A549 (cell line): ENCODE measurements at regions not wholly inside any gene's neighbourhood (a gene's known extent, or its start where the extent isn't known, plus 50 kb on each side); places are given as distances from the start of the nearest gene placed in this dataset.

Experiments used
- ATAC-seq, 2 experiments: fragments of 200-7000 bp in 1 of 2; fragments of >200 bp in 1 of 2; cut with Nextera tagmentation in 1 of 2; cut with Tn5 transposase in 1 of 2; 3 replicates each; pipeline versions ENCODE4 v1.8.0 to v1.9.1; 2018 to 2020; ENCODE audit warnings: mild to moderate bottlenecking in 1 of 2, moderate library complexity in 1 of 2
- CTCF ChIA-PET: fragments of 300-600 bp; sonication (Branson Sonifier 250); formaldehyde crosslinking; extraction: SDS; loops from one replicate; lab custom pipeline; 2021; ENCODE audit warnings: antibody characterized with exemption, inconsistent platforms; lab: Yijun Ruan, JAX
- POLR2A ChIA-PET: fragments of 350-600 bp; formaldehyde crosslinking; extraction: SDS; loops from one replicate; lab custom pipeline; 2021; ENCODE audit warnings: antibody characterized with exemption, inconsistent platforms; lab: Yijun Ruan, JAX
- DNase-seq, 2 experiments: peaks; one replicate each; pipeline versions ENCODE4 v3.0.0 to v3.0.0-alpha.2; 2011 to 2016; ENCODE audit warnings: low read depth in 1 of 2, low spot score in 1 of 2
- FAIRE-seq: peaks from 2 replicates; lab custom pipeline; 2011; peaks lifted over from hg19 to GRCh38; lab: Jason Lieb, UNC
- H3K27ac ChIP-seq, 2 experiments: fragments of >200 bp; sonication (Bioruptor Twin); formaldehyde crosslinking; 3 replicates each; pipeline ENCODE4 v1.5.1; 2016 to 2017
- H3K4me1 ChIP-seq: fragments of >200 bp; sonication (Bioruptor Twin); formaldehyde crosslinking; 3 replicates; pipeline ENCODE4 v1.6.1; 2016
- H3K4me2 ChIP-seq: fragments of >200 bp; sonication (Bioruptor Twin); formaldehyde crosslinking; 3 replicates; pipeline ENCODE4 v1.6.1; 2016
- H3K4me3 ChIP-seq: fragments of >200 bp; sonication (Bioruptor Twin); formaldehyde crosslinking; 3 replicates; pipeline ENCODE4 v1.5.1; 2016
- H3K9me3 ChIP-seq: fragments of >200 bp; sonication (Bioruptor Twin); formaldehyde crosslinking; 3 replicates; pipeline ENCODE4 v1.6.1; 2016
- CBX8 ChIP-seq: fragments of 200-600 bp; sonication (generic); IDR thresholded peaks from 2 replicates; pipeline ENCODE4 v1.6.1; 2016
- CHD4 ChIP-seq: fragments of 200-600 bp; sonication (generic); IDR thresholded peaks from 2 replicates; pipeline ENCODE4 v1.6.1; 2016; ENCODE audit warnings: antibody characterized with exemption, mild to moderate bottlenecking, borderline replicate concordance
- CTCF ChIP-seq: fragments of >200 bp; sonication (Bioruptor Twin); formaldehyde crosslinking; IDR thresholded peaks from 3 replicates; pipeline ENCODE4 v1.5.1; 2016
- EHF ChIP-seq: fragments of 250-450 bp; sonication (Bioruptor Pico); IDR thresholded peaks from 2 replicates; pipeline ENCODE4 v1.5.0; 2020; ENCODE audit warnings: mild to moderate bottlenecking
- EP300 ChIP-seq, 2 experiments: fragments of >200 bp; sonication (Bioruptor Twin); formaldehyde crosslinking; IDR thresholded peaks; 2 replicates in 1 of 2; 3 replicates in 1 of 2; pipeline ENCODE4 v1.6.1; 2016 to 2017
- FOSL2 ChIP-seq, 2 experiments: fragments of 450-650 bp in 1 of 2; fragments of >200 bp in 1 of 2; sonication (Bioruptor Twin) in 1 of 2; formaldehyde crosslinking; IDR thresholded peaks; 2 replicates each; pipeline versions ENCODE4 v1.5.0 to v1.6.1; 2016 to 2020; ENCODE audit warnings: mild to moderate bottlenecking in 1 of 2, moderate library complexity in 1 of 2
- GATA3 ChIP-seq: IDR thresholded peaks from 2 replicates; pipeline ENCODE4 v1.6.1; 2012; ENCODE audit warnings: borderline replicate concordance
- HDAC2 ChIP-seq: fragments of 200-600 bp; sonication (generic); IDR thresholded peaks from 2 replicates; pipeline ENCODE4 v1.6.1; 2016
- HMGXB4 ChIP-seq: fragments of 250-450 bp; sonication (Bioruptor Pico); IDR thresholded peaks from 2 replicates; pipeline ENCODE4 v1.5.0; 2021; ENCODE audit warnings: mild to moderate bottlenecking, moderate library complexity, borderline replicate concordance
- HOXB13 ChIP-seq: fragments of 250-450 bp; sonication (Bioruptor Pico); IDR thresholded peaks from 2 replicates; pipeline ENCODE4 v1.5.0; 2020; ENCODE audit warnings: low read depth, mild to moderate bottlenecking, moderate library complexity
- JUN ChIP-seq, 2 experiments: fragments of >200 bp; sonication (Bioruptor Twin); formaldehyde crosslinking; IDR thresholded peaks; 2 replicates in 1 of 2; 3 replicates in 1 of 2; pipeline ENCODE4 v1.6.1; 2016 to 2017
- KDM1A ChIP-seq: fragments of 200-600 bp; sonication (generic); IDR thresholded peaks from 2 replicates; pipeline ENCODE4 v1.6.1; 2016; ENCODE audit warnings: low read depth, mild to moderate bottlenecking
- KDM5A ChIP-seq: fragments of 200-600 bp; sonication (generic); IDR thresholded peaks from 2 replicates; pipeline ENCODE4 v1.6.1; 2016; ENCODE audit warnings: antibody characterized with exemption, mild to moderate bottlenecking
- MAFK ChIP-seq: fragments of 450-650 bp; IDR thresholded peaks from 2 replicates; pipeline ENCODE4 v1.6.1; 2014; ENCODE audit not compliant: partially characterized antibody
- MAX ChIP-seq: IDR thresholded peaks from 2 replicates; pipeline ENCODE4 v1.6.1; 2012
- MAZ ChIP-seq: fragments of 150-350 bp; IDR thresholded peaks from 2 replicates; pipeline ENCODE4 v1.6.1; 2014; ENCODE audit warnings: antibody characterized with exemption, low read depth, low read length, borderline replicate concordance
- MYC ChIP-seq: IDR thresholded peaks from 2 replicates; pipeline ENCODE4 v1.6.1; 2012; ENCODE audit warnings: mild to moderate bottlenecking, inconsistent platforms, low read length, improper control_type of control experiment, borderline replicate concordance
- RARB ChIP-seq: fragments of 250-450 bp; sonication (Bioruptor Pico); IDR thresholded peaks from 2 replicates; pipeline ENCODE4 v1.8.0; 2021; ENCODE audit warnings: mild to moderate bottlenecking, moderate library complexity
- RNF2 ChIP-seq: fragments of 200-600 bp; sonication (generic); IDR thresholded peaks from 2 replicates; pipeline ENCODE4 v1.6.1; 2016; ENCODE audit warnings: low read depth, mild to moderate bottlenecking, antibody characterized with exemption, moderate library complexity, borderline replicate concordance
- TFCP2L1 ChIP-seq: fragments of 250-450 bp; sonication (Bioruptor Pico); IDR thresholded peaks from 2 replicates; pipeline ENCODE4 v1.5.0; 2021; ENCODE audit warnings: mild to moderate bottlenecking
- ZC3H11A ChIP-seq: fragments of 450-650 bp; IDR thresholded peaks from 2 replicates; pipeline ENCODE4 v1.6.1; 2014; ENCODE audit warnings: antibody characterized with exemption, mild to moderate bottlenecking
- ZFP36 ChIP-seq: fragments of 450-650 bp; IDR thresholded peaks from 2 replicates; pipeline ENCODE4 v1.6.1; 2014; ENCODE audit warnings: borderline replicate concordance; ENCODE audit not compliant: partially characterized antibody
- WGBS: methylation state at CpG from one replicate; pipeline ENCODE4 v1.1.6; 2017; ENCODE audit errors: missing lambda C conversion rate; 5-methylcytosine and 5-hydroxymethylcytosine counted together

- TF ChIP-seq MAZ = no peak
- TF ChIP-seq, all 56 proteins: peak for 0
- Histone ChIP-seq H3K4me1 (no peaks in the 10 kb centered on the region), H3K4me3 (no peak overlapping the region), H3K4me2 (no peak overlapping the region), H3K27ac (no peak overlapping the region), H3K9me3 (no peaks in the 10 kb centered on the region)
- ATAC-seq (no peak), FAIRE-seq (no peak), DNase-seq (no peak)
- CTCF ChIA-PET = interaction anchor here (1.4 to 2.3 kb wide), 2 partner anchors 15 to 18 kb away, joined by 3 to 10 read pairs; no protein-coding TSS in a partner anchor
- POLR2A ChIA-PET = no interaction called here
- WGBS = 31% methylated on average over 1 of the region's 1 CpG
Observed at GRCh38 chr7:13540429-13540828, 449.0 kb downstream of the ETV1 start.

GRCh38 chr7:13541326-13541725 is 448.1 kb downstream of the ETV1 start:
- Histone ChIP-seq H3K27ac (no peak overlapping the region), H3K4me1 (no peaks in the 10 kb centered on the region)
- POLR2A ChIA-PET = no interaction called here
- DNase-seq (no peak), FAIRE-seq (no peak), ATAC-seq (no peak)
- TF ChIP-seq HMGXB4 (CRISPR knock-in tag) (no peak), EP300 (IDR thresholded peaks at IDR 0.05) (no peak), KDM1A (no peak), ZFP36 (no peak), RNF2 (no peak), CHD4 (no peak), KDM5A (no peak), FOSL2 (IDR thresholded peaks at IDR 0.05) (no peak), FOSL2 (CRISPR knock-in tag; IDR thresholded peaks at IDR 0.05) (no peak), EHF (CRISPR knock-in tag) (no peak), CTCF (no peak), MYC (no peak)
- TF ChIP-seq, all 56 proteins: peak for 0
- CTCF ChIA-PET = no interaction called here
- Histone ChIP-seq H3K9me3 (no peaks in the 10 kb centered on the region), H3K4me2 (no peak overlapping the region), H3K4me3 (no peak overlapping the region)

- POLR2A ChIA-PET = no interaction called here
- CTCF ChIA-PET = no interaction called here
- Histone ChIP-seq H3K4me2 (no peak overlapping the region), H3K4me1 (no peaks in the 10 kb centered on the region), H3K27ac (no peak overlapping the region), H3K4me3 (no peak overlapping the region), H3K9me3 (no peaks in the 10 kb centered on the region)
- no peak for ATAC-seq
- TF ChIP-seq HOXB13 = no peak
- no peak for TF ChIP-seq JUN (IDR thresholded peaks at IDR 0.05)
- TF ChIP-seq EHF (CRISPR knock-in tag) = no peak
- no peak for TF ChIP-seq CBX8
- TF ChIP-seq RARB (CRISPR knock-in tag) = no peak
- TF ChIP-seq HDAC2 = no peak
- TF ChIP-seq MAX = no peak
- DNase-seq = no peak
- no peak for FAIRE-seq
- WGBS = 10% methylated on average over 4 of the region's 4 CpGs
Observed at GRCh38 chr7:13542451-13542850, 447.0 kb downstream of the ETV1 start.

GRCh38 chr7:13551503-13551902 is 438.0 kb downstream of the ETV1 start:
- Histone ChIP-seq H3K27ac (no peak overlapping the region), H3K9me3 (no peaks in the 10 kb centered on the region), H3K4me2 (no peak overlapping the region), H3K4me1 (no peaks in the 10 kb centered on the region), H3K4me3 (no peak overlapping the region)
- no peak for ATAC-seq
- no peak for DNase-seq
- FAIRE-seq = no peak
- TF ChIP-seq ZC3H11A (no peak), GATA3 (no peak), CHD4 (no peak), CBX8 (no peak), MAZ (no peak), TFCP2L1 (CRISPR knock-in tag) (no peak), MAFK (no peak)
- ChIA-PET CTCF (no interaction called here), POLR2A (no interaction called here)
- 2% methylated on average over 3 of the region's 3 CpGs for WGBS
